NOMO-1 treated with dmso at 0.1 percent for 144 hours (cell line): ENCODE measurements at regions not wholly inside any gene's neighbourhood (a gene's known extent, or its start where the extent isn't known, plus 50 kb on each side); places are given as distances from the start of the nearest gene placed in this dataset.

ENCODE experiments used
- DNase-seq: peaks from one replicate; lab custom pipeline; 2025; ENCODE audit not compliant: unreplicated experiment; lab: John Stamatoyannopoulos, UW

- DNase-seq = no peak
Observed at GRCh38 chr4:122516376-122516775, 59.9 kb upstream of the IL2 start.

DNA sequence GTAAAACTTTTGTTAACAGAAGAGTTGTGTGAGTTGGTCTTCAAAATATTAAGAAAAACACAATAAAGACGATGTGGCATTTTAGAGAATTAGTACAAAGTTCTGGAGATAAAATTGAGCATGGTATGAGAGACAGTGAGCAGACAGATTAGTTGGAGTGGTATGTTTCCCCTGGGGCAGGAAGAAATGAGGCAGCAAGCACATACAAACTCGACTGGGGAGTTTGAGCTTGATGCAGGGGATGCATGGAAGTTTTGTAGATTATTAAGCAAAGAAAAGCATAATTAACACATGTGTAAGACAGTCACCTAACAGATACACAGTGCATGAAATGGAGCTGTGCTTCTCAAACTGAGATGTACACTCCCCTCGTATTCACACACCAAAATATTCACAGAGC lies 58.1 kb upstream of the IL2 start:
- no peak for DNase-seq

DNA sequence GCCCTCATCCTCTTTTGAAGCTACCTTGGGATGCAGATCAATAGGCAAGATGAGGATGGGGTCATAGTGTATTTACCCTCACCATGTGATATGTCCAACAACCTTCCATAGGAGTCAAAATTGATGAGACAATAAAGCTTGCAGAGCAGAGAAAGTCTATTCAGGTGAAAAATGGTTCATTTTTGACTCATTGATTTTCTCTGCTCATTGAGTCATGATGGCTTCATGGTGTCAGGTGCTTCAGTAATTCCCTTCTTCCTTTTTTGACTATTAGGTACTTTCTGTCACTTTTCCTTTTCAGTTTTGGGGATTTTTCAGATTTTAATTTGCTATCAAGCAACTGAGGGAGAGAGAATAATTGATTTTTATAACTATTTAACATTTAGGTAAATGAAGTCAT lies 55.9 kb upstream of the IL2 start:
- DNase-seq = no peak

DNA sequence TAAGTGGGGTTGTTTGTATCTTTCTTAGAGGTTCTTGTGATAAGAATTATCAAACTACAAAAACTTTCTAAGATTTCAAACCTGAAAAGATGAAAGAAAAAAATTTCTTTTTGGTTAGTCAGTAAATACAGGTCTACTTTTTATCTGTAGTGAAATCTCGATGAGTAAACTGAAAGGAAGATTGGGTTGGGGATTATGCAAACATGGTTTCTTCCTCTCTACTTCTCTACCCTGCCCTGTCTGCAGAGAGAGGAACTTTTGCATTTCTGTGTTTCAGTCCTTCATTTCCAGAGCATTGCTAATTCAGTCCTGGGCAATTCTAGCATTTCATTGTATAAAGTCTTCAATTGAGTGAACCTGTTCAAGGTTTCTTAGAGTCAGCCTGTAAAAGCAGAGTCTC lies 51.6 kb upstream of the IL2 start:
- DNase-seq = peak; percentile 26
